Natural killer cell (primary cell): ENCODE measurements at regions not wholly inside any gene's neighbourhood (a gene's known extent, or its start where the extent isn't known, plus 50 kb on each side); places are given as distances from the start of the nearest gene placed in this dataset.
"Not testable (repeated sequence)": the region's sequence is repeated elsewhere in the genome, so short reads cannot be mapped to it uniquely, and the experiment has no call there.

Source experiments
- ATAC-seq, 3 donors: fragments of 150-1000 bp in 2 of 3; fragments of 200-7000 bp in 1 of 3; cut with Tn5 transposase; 1 replicate in 1 of 3; 2 replicates in 2 of 3; pipeline ENCODE4 v1.10.0; 2021; ENCODE audit warnings: mild to moderate bottlenecking in 2 of 3, moderate library complexity in 2 of 3
- DNase-seq, 2 donors: peaks; one replicate each; pipeline versions ENCODE4 v3.0.0 to v3.0.0-alpha.2; 2013 to 2021; ENCODE audit warnings: mixed read lengths in 1 of 2
- H3K27ac ChIP-seq: one replicate; pipeline ENCODE4 v1.5.1; 2013; ENCODE audit warnings: mild to moderate bottlenecking, low read length
- H3K27me3 ChIP-seq: one replicate; pipeline ENCODE4 v1.6.1; 2013; ENCODE audit warnings: low read length; ENCODE audit not compliant: control insufficient read depth, insufficient read depth
- H3K36me3 ChIP-seq: one replicate; pipeline ENCODE4 v1.6.1; 2013; ENCODE audit warnings: low read length; ENCODE audit not compliant: control insufficient read depth, insufficient read depth
- H3K4me1 ChIP-seq: one replicate; pipeline ENCODE4 v1.6.1; 2013; ENCODE audit warnings: low read length; ENCODE audit not compliant: control insufficient read depth, insufficient read depth
- H3K4me3 ChIP-seq: one replicate; pipeline ENCODE4 v1.5.1; 2013; ENCODE audit warnings: low read length
- H3K9me3 ChIP-seq: one replicate; pipeline ENCODE4 v1.6.1; 2013; ENCODE audit warnings: low read length; ENCODE audit not compliant: control insufficient read depth, insufficient read depth
- H3K27ac Mint-ChIP-seq, 2 donors: one replicate each; pipeline ENCODE4 v1.8.0; 2022; ENCODE audit warnings: mild to moderate bottlenecking in 2 of 2, mixed read lengths in 2 of 2, moderate library complexity in 1 of 2
- H3K27me3 Mint-ChIP-seq, 2 donors: one replicate each; pipeline ENCODE4 v1.8.0; 2022; ENCODE audit warnings: low read depth in 2 of 2, mixed read lengths in 2 of 2
- H3K36me3 Mint-ChIP-seq: one replicate; pipeline ENCODE4 v1.8.0; 2022; ENCODE audit warnings: mixed read lengths
- H3K4me1 Mint-ChIP-seq, 2 donors: one replicate each; pipeline ENCODE4 v1.8.0; 2022; ENCODE audit warnings: mixed read lengths in 2 of 2
- H3K4me3 Mint-ChIP-seq: one replicate; pipeline ENCODE4 v1.8.0; 2022; ENCODE audit warnings: mild to moderate bottlenecking, moderate library complexity, mixed read lengths
- H3K9me3 Mint-ChIP-seq, 2 donors: one replicate each; pipeline ENCODE4 v1.8.0; 2022; ENCODE audit warnings: mixed read lengths in 2 of 2
- CTCF ChIP-seq: fragments of 200-600 bp; IDR thresholded peaks from one replicate; pipeline ENCODE4 v1.8.0; 2022; ENCODE audit warnings: antibody characterized with exemption
- WGBS: methylation state at CpG from one replicate; pipeline ENCODE4 v1.1.7; 2013; ENCODE audit warnings: missing lambda C conversion rate; ENCODE audit not compliant: insufficient coverage; 5-methylcytosine and 5-hydroxymethylcytosine counted together
- intact Hi-C: fragments of 100-400 bp; cut with micrococcal nuclease; formaldehyde crosslinking; loops from one replicate; pipeline ENCODE4 v1.14.2; 2022

GRCh38 chr1:66424530-66424929, 109.4 kb upstream of the SGIP1 start:
- DNase-seq, intact Hi-C loops, H3K27me3 Mint-ChIP-seq, H3K4me3 ChIP-seq, H3K27ac ChIP-seq, H3K36me3 ChIP-seq, H3K9me3 ChIP-seq, H3K4me1 ChIP-seq, ATAC-seq, H3K4me3 Mint-ChIP-seq, H3K27me3 ChIP-seq, H3K27ac Mint-ChIP-seq, H3K9me3 Mint-ChIP-seq: not testable (repeated sequence)
- H3K36me3 Mint-ChIP-seq = peaks cover 13% of the 10 kb centered on the region
- 75% methylated on average over 1 of the region's 3 CpGs for WGBS
- peaks cover 8 to 10% of the 10 kb centered on the region in 2 donors for H3K4me1 Mint-ChIP-seq

- ATAC-seq (no peak), DNase-seq (no peak)
- Histone ChIP-seq H3K9me3 (peaks cover 3% of the 10 kb centered on the region), H3K4me3 (no peak overlapping the region), H3K4me1 (peaks cover 3% of the 10 kb centered on the region), H3K27ac (no peak overlapping the region), H3K27me3 (no peaks in the 10 kb centered on the region), H3K36me3 (no peaks in the 10 kb centered on the region)
- WGBS = 25% methylated on average over 4 of the region's 4 CpGs
- Mint-ChIP-seq H3K36me3 (peaks cover 31% of the 10 kb centered on the region), H3K27ac (no peak overlapping the region), H3K27me3 (peaks cover 0 to 6% of the 10 kb centered on the region in 2 donors), H3K4me1 (peaks cover 8 to 10% of the 10 kb centered on the region in 2 donors), H3K4me3 (no peak overlapping the region), H3K9me3 (peaks cover 11 to 12% of the 10 kb centered on the region in 2 donors)
- intact Hi-C loops = no loop called here
- TF ChIP-seq CTCF = no peak
Measured at GRCh38 chr1:66426239-66426853, 107.6 kb upstream of the SGIP1 start.

- H3K36me3 ChIP-seq, DNase-seq, H3K4me1 ChIP-seq, intact Hi-C loops, H3K4me3 ChIP-seq, H3K27ac Mint-ChIP-seq, H3K27ac ChIP-seq, H3K27me3 Mint-ChIP-seq, H3K27me3 ChIP-seq, H3K4me3 Mint-ChIP-seq, ATAC-seq, H3K4me1 Mint-ChIP-seq: not testable (repeated sequence)
- peaks cover 33% of the 10 kb centered on the region for H3K36me3 Mint-ChIP-seq
- peaks cover 12% of the 10 kb centered on the region for H3K9me3 ChIP-seq
- H3K9me3 Mint-ChIP-seq = peaks cover 14% of the 10 kb centered on the region in 2 donors
Measured at GRCh38 chr1:66430815-66431214, 103.1 kb upstream of the SGIP1 start.

GRCh38 chr1:66431999-66432398, 102.0 kb upstream of the SGIP1 start:
- ATAC-seq = no peak
- no peak for DNase-seq
- peaks cover 0 to 4% of the 10 kb centered on the region in 2 donors for H3K4me1 Mint-ChIP-seq
- Histone ChIP-seq H3K27me3 (no peaks in the 10 kb centered on the region), H3K4me3 (no peak overlapping the region), H3K9me3 (peaks cover 12% of the 10 kb centered on the region), H3K4me1 (no peaks in the 10 kb centered on the region), H3K27ac (no peak overlapping the region), H3K36me3 (no peaks in the 10 kb centered on the region)
- TF ChIP-seq CTCF = no peak
- H3K27me3 Mint-ChIP-seq = peaks cover 0 to 3% of the 10 kb centered on the region in 2 donors
- intact Hi-C loops = no loop called here
- H3K36me3 Mint-ChIP-seq = peaks cover 33% of the 10 kb centered on the region
- H3K27ac Mint-ChIP-seq = no peak overlapping the region
- H3K9me3 Mint-ChIP-seq = peaks cover 14% of the 10 kb centered on the region in 2 donors
- no peak overlapping the region for H3K4me3 Mint-ChIP-seq
- 92% methylated on average over 2 of the region's 2 CpGs for WGBS
